Glomerular visceral epithelial cell (primary cell): ENCODE measurements at regions not wholly inside any gene's neighbourhood (a gene's known extent, or its start where the extent isn't known, plus 50 kb on each side); places are given as distances from the start of the nearest gene placed in this dataset.

Experiments
- DNase-seq: peaks from one replicate; pipeline ENCODE4 v3.0.0-alpha.2; 2016; ENCODE audit errors: extremely low spot score

DNA sequence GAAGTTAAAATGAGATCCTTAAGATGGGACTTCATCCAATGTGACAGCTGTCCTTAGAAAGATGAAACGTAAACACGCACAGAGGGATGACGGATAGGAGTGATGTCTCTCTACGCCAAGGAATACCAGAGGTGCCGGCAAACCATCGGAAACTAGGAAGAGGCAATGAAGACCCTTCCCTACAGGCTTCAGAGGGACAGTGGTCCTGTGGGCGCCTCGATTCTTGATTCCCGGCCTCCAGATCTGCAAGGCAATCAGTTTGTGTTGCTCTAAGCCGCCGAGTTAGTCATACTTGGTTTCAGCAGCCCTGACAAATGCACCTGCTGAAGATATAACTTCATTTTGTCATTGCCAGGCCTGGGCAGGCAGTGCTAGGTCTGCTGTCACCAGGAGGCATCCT lies 1455.1 kb downstream of the TBC1D22A start:
- DNase-seq = no peak

DNA sequence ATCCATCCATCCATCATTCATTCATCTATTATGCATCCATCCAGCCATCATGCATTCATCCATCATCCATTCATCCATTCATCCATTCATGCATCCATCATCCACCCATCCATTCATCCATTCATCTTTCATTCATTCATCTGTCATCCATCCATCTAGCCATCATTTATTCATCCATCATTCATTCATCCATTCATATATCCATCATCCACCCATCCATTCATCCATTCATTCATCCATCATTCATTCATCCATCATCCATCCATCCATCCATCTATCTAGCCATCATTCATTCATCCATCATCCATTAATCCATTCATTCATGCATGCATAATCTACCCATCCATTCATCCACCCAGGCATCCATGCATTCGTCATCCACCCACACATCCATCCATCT lies 1450.3 kb downstream of the TBC1D22A start:
- DNase-seq = no peak

DNA sequence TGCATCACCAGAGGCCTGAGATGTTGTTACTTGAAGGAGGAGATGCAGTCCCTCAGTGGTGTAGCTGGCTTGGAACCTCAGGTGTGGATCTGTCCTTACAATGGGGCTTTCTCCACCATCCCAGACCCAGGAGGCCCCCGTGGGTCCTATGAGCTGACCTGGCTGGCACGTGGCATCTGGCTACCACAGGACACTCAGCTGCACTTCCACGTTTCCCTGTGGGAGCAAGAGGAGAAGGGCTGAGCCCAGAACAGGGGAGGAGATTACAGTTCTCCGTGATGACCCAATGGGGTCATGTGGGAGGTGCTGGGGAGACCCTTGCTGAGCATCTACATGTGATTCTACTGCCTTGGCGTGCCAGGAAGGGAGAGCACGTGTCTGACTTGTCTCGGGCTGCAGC lies 1448.4 kb downstream of the TBC1D22A start:
- DNase-seq = no peak

DNA sequence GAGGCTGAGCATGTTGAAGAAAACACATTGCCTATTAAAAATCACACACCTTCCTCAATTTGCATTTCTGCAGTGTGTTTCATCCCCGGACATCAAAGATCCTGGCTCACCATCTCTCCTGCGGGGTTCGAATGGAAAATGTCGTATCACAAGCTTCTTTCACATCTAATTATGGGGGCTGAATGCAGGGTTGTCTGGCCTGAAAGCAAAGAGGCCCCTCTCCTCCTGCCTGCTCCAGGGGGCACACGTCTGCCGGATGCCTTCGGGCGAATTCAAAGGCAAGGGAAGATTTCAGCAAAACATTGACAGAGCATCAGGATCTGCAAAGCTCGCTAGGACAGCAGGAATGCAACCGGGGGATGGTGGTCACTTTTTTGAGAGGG lies 1447.7 kb downstream of the TBC1D22A start:
- no peak for DNase-seq

DNA sequence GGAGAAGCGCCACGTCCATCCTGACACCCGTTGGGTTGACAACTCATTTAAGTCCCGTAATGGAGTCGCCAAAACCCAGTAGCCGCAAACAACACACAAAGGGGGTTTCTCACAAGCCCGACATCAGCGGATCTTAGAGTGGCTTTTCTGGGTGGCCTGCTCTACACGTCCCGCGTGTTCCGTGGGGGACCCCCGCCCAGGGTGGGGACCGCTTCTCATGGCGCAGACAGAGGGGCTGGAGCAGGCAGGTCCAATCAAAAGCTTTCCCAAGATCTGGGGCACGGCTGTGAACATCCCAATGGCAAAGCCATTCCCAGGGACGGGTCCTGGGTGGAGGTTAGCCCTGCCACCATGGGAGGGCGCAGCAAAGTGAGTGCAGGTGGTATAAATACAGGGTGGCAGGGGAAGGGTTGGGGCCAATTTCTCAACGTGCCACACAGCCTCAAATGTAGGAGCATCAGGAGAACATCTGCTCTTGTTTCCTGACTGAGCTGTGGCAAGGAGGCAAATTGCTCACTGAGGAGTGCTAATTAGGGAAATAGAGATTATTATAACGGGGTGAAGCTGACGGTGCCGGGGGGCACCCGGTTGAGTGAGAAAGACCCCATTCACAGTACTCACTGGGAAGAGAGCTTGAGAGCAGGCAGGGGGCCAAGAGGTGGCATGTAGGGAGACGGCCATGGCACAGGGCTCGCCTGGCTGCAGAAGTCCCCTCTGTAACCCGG lies 1447.2 kb downstream of the TBC1D22A start:
- DNase-seq = no peak

DNA sequence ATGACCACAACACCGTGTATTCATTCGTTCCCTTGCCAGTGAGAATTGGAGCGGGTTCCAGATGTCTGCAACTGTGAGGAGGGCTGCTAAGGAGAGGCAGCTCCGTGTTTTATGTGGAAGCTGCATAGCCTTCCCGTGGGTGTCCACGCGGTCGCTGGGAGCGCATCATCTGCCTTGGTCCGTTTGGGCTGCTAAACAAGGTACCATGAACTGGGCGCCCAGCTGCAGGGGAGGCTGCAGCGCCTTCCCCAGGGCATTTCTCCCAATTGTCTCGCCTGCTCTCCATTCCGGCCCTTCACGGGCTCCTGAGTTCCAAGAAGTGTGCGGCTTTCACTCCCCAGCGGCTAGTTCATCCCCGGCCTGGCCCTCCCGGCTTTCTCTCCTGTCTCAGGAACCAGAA lies 1446.4 kb downstream of the TBC1D22A start:
- DNase-seq = no peak

DNA sequence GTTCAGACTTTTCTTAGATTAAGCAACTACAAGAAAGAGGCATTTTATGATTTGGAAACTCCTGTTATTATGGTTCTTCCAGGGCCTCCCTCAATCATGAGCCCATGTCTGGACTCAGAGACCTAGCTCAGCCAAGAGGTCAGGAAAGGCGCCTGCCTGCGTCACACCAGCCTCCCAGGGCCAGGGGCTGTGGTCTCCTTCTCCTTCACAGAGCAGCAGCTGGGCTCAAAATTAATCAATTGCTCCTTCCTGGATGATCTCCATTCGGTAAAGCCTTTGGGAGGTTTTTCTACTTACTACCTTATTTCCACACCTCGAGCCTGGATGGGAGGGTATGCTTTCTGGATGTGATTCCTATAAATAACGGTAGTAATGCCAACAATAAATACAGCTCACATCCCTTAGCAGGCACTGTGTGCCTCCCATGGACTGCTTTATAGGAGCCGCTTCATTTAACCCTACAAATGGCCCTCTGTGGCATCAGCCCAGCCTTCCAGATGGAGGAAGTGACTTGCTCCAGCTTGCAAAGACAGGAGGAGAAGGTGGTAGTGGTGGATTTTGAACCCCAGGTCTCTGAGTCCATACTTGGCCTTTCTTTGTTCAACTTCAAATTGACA lies 1445.6 kb downstream of the TBC1D22A start:
- DNase-seq = no peak

DNA sequence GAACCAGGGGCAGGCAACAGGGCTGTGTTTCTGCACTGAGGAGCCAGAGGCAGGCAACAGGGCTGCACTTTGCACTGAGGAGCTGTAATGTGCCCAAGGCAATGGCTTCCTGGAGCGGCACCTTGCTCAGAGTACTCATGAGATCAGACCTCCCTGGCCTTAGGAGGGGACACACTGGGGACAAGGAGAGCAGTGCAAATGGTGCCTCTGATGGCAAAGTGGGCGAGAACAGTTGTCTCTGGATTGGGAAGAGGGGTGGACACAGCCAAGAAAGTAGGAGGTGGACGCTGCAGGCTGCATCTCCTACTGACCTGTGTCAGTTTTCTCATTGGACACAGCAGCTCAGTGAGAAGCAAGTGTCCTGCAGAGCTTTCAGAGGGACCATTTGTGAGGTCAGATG lies 1443.3 kb downstream of the TBC1D22A start:
- no peak for DNase-seq

DNA sequence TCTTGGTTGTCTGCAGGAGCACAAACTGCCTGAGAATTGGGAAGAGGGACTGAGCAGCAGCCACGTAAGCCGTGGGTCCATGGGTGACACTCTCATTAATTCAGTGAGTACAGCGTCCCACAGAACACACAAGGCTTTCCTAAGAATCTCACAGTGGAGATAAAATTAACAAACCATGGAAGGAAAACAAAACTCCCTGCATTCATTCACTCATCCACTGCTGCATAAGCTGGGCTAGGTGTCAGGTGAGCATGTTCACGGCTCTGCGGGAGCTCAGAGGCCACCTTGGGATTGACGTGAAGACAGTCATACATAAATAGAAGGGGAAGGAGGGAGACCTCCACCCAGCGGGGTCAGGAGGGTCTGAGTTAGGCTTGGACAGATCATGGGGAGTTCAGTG lies 1442.7 kb downstream of the TBC1D22A start:
- no peak for DNase-seq

DNA sequence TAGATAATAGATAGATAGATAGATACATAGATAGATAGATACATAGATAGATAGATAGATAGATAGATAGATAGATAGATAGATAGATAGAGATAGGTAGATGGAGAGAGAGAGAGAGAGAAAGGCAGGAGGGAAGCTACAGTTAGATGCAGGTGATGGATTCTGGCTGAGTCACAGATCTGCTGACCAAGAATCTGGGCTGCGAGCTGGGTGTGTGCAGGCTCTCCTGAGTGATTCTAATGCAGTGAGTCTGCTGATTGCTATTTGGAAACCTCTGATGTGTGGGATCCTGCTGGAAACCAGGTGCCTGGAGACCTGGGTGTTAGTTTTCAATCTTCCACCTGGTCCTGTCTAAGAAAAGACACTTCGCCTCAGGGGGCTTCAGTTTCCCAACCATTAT lies 1441.8 kb downstream of the TBC1D22A start:
- DNase-seq = no peak

DNA sequence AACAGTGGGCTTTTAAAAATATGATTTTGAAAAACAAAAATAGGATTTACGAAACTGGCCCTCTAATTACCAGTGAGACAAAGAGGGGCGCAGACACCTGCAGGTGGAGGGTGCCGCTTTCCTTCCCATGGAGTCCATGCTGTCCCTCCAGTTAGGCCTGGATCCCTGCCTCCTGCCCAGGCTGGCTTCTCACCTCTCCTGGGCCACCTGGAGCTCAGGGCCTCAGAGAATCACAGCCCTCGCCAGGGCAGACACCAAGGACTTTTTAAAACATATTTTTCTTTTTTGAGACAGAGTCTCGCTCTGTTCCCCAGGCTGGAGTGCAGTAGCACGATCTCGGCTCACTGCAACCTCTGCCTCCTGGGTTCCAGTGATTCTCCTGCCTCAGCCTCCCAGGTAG lies 1437.2 kb downstream of the TBC1D22A start:
- DNase-seq = no peak

DNA sequence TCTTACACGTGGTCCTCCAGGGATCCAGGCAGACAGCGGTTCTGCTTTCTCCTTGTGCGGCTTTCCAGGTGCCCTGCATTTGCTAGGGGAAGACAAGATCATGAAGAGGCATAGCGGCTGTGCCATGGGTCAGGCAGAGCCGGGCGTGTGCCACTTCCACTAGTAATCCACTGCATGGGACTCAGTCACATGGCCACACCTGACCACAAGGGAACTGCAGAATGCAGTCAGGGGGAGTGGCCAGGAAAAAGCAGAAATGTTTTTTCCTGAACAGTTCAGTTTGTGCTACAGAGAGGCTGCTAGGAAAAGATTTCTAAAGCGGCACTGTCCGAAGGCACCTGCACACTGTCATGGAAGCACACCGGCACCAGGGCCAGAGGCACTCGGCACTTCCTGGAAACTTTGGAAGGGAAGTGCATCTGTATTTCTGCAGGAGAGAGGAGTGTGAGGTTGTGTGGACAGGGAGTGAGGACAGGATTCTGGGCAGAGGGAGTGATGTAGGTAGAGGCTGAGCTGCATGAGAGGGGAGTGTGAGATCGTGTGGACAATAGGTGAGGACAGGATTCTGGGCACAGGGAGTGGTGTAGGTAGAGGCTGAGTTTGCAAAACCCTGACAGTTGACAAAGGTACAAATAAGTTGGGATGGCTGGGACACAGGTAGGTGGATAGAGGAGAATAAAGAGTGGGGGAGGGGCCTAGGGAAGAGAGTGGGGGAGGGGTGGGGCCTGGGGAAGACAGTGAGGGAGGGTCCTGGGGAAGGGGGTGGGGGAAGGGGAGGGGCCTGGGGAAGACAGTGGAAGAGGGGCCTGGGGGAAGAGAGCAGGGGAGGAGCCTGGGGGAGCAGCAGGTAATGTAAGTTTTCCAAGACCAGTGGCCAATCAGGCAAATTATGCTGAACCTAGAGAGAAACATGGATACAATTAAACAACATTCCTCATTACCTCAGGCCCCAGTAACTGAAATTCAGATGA lies 1436.3 kb downstream of the TBC1D22A start:
- DNase-seq = no peak

DNA sequence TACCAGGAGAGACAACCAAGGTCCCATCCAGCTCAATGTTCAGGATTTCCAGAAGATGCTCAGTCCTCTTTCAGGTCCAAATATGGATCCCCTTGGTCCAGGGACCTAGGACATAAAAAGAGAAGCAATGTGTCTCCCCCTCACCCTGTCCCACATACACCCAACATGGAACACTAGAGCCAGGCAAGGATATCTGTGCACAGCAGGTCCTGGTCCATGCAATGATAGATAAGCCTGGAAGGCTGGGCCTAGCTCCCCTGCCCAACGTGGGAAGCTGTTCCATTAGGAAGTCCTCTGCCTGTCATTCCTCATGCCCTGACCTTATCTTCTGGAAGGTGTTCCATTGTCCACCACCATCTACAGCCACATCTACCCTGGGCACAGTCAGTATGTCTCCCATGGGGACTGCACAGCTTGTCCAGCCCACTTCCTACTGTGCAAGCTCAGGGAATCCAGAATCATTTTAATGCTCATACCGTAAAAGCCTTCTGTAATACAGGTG lies 1434.8 kb downstream of the TBC1D22A start:
- no peak for DNase-seq

DNA sequence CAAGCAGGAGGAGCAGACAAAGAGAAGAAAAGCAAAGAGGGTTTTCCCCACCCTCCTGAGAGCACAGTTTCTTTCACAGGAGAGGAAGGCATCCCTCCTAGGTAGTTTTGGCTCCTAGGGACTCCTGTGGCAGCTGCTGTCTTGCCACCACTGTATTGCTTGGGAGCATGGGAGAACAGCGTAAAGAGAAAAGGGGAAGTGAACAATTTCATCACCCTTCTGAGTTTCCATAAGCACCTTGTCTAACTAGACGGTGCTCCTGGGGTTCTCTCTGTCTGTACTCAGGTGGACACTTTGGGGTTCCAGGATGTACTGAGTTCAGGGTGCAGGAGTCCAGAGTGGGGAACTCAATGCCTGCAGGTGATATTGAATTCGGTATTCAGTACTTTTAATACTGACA lies 1430.5 kb downstream of the TBC1D22A start:
- DNase-seq = no peak

DNA sequence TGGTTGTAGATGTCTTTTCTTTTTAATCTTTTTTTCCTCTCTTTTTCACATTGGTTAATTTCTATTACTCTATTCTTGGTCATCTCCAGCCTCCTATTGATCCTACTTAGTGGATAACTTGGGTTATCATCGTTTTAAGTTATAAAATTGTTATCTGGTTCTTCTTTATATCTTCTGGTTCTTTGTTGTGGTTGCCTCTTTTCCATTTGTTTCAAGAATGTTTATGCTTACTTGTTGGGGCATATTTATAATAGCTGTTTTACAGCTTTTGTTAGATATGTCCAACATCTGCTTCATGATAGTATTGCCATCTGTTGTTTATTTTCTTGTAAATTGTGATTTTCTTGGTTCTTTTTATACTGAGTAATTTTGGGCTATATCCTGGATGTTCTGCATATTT lies 1429.6 kb downstream of the TBC1D22A start:
- DNase-seq = no peak

DNA sequence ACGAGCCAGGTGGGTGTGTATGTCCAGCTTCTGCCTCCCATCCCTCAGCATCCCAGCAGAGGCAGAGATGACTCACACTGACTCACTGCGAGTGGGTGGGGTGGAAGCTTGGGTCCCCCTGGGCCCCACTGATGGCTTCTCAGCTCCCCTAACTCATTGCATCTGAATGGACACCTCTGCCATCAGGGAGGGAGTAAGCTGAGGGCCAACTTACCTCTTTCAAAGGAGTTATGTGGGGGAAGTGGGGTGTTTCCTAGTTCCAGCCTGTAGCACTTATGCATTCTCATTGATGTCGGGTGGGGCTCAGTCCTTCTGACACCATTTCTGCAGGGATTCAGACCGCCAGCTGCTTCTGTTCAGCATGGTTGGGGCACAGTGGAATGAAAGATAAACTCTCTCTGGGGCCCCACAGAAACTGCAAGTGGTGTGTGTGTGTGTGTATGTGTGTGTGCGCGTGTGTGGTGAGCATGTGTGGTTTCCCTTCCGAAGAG lies 1425.8 kb downstream of the TBC1D22A start:
- DNase-seq = no peak

DNA sequence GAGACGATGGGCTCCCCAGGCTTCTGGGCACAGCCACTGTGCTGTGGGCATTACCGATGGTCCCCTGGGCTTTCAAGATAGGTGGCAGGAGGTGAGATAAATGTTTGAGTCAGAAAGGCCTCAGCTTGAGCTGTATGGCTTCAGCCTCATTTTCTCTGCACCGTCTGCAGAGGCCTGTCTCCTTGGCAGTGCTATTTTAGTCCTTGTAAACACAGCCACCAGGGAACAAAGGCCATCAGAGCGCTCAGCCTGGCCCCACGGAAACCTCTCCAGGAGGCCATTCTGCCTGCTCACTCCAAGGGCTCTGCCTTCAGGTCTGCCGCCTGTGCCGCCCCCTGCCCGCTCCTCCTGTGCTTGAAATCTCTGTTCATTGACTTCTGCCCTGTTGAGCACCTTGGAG lies 1424.9 kb downstream of the TBC1D22A start:
- no peak for DNase-seq

DNA sequence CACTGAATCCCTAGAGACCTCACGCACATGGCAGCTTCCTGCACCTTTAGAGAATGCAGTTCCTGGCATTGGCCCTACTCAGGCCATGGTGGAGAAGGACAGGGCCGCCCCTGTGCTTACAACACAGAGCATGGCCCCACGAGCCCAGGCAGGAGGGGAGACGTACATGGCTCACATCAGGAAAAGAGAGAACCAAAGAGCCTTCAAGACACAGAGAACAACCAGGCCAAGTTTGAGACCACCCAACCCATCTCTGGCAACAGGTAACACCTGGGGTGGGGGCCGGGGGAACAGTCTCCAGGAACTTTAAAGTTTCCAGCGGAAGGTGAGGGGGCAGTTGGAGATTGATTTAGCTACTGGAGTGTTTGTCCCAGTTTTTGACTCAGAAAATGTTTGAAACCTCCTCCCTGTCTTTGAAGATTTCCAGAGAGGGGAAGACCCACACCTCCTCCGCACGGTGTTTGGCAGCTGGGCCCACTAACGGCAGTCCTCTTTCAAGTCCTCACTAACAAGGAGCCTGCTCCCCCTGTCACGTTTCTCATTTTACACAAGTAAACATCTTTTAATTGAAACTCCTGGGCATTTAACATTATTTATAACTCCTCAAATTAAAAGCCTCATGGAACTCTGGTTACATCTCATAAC lies 1423.8 kb downstream of the TBC1D22A start:
- DNase-seq = no peak

DNA sequence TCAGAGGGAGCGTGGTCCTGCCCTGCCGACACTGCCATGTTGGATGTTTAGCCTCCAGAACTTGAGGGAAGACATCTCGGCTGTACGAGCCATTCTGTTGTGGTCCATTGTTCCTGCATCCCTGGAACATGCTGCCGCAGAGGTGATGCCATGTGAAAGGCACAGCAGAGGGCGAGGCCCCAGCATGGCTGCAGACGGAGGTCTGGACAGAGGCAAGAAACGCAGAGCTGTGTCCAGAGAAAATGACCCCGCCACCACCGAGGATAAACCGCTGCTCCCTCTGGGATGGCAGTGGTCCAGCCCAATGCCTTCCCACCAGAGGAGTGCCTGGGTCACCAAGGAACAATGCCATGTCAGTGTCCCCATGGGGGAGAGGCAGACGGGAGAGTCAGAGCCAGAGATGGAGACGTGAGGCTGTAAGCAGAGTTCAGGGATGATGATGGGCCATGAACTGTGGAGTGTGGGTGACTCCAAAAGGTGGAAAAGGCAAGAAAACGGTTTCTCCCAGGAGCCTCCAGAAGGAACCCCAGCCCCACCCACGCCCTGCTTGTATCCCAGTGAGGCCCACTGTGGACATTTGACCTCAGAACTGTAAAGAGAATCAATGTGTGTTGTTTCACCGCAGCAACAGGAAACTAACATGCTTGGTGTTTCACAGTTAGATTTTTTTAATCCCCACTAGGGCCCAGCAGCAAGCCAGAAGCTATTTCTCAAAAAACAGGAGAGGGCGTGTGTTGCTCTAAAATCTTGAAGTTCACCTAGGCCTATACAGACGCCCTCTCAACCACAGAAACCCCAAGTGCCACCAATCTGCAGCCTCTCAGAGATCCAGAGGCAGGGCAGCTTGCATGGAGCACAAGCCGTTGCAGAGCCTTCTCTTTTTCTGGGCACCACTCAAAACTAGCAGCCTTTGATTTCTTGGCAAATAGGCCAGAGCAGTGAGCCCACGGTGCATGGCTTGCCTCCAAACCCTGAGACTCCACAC lies 1422.9 kb downstream of the TBC1D22A start:
- DNase-seq = no peak
